Naive thymus-derived CD4-positive, alpha-beta T cell (primary cell): ENCODE measurements at regions not wholly inside any gene's neighbourhood (a gene's known extent, or its start where the extent isn't known, plus 50 kb on each side); places are given as distances from the start of the nearest gene placed in this dataset.
"Not testable (repeated sequence)": the region's sequence is repeated elsewhere in the genome, so short reads cannot be mapped to it uniquely, and the experiment has no call there.

ENCODE experiments used
- ATAC-seq: fragments of 150-1000 bp; cut with Tn5 transposase; 2 replicates; pipeline ENCODE4 v1.10.0; 2021; ENCODE audit warnings: mild to moderate bottlenecking, moderate library complexity
- CTCF ChIA-PET: fragments of 350-600 bp; sonication (Branson Sonifier 250); formaldehyde crosslinking; loops from one replicate; lab custom pipeline; 2021; ENCODE audit warnings: antibody characterized with exemption; lab: Charles Lee
- POLR2A ChIA-PET: fragments of 350-600 bp; sonication (Branson Sonifier 250); formaldehyde crosslinking; loops from one replicate; lab custom pipeline; 2021; ENCODE audit warnings: antibody characterized with exemption, inconsistent platforms; lab: Charles Lee
- DNase-seq, 9 donors: peaks; one replicate each; pipeline versions ENCODE4 v3.0.0 to v3.0.0-alpha.2; 2020 to 2022; ENCODE audit warnings: mixed read lengths in 1 of 9
- H3K27ac ChIP-seq: one replicate; pipeline ENCODE4 v1.7.0; 2013; ENCODE audit warnings: mild to moderate bottlenecking, low read depth, low read length, moderate library complexity
- H3K27me3 ChIP-seq, 2 donors: one replicate each; pipeline ENCODE4 v1.7.0; 2013; ENCODE audit warnings: low read length in 2 of 2, mild to moderate bottlenecking in 2 of 2, moderate library complexity in 2 of 2; ENCODE audit not compliant: control insufficient read depth in 2 of 2, insufficient read depth in 2 of 2
- H3K36me3 ChIP-seq, 3 experiments: 1 replicate in 2 of 3; 2 replicates in 1 of 3; pipeline ENCODE4 v1.7.0; 2013; ENCODE audit warnings: low read length in 3 of 3, mild to moderate bottlenecking in 3 of 3, moderate library complexity in 1 of 3; ENCODE audit not compliant: insufficient read depth in 3 of 3, control insufficient read depth in 2 of 3
- H3K4me1 ChIP-seq, 2 donors: one replicate each; pipeline ENCODE4 v1.7.0; 2013; ENCODE audit warnings: low read length in 2 of 2, mild to moderate bottlenecking in 2 of 2, moderate library complexity in 1 of 2; ENCODE audit not compliant: control insufficient read depth in 2 of 2, insufficient read depth in 2 of 2
- H3K4me3 ChIP-seq: 2 replicates; pipeline ENCODE4 v1.7.0; 2013; ENCODE audit warnings: mild to moderate bottlenecking, low read length
- H3K9me3 ChIP-seq, 3 experiments: 1 replicate in 2 of 3; 2 replicates in 1 of 3; pipeline ENCODE4 v1.7.0; 2013; ENCODE audit warnings: low read length in 3 of 3; ENCODE audit not compliant: control insufficient read depth in 2 of 3
- H3K27ac Mint-ChIP-seq, 9 donors: one replicate each; pipeline ENCODE4 v1.8.0; 2020 to 2022; ENCODE audit warnings: mixed read lengths in 9 of 9, mild to moderate bottlenecking in 8 of 9, moderate library complexity in 5 of 9, inconsistent platforms in 2 of 9
- H3K27me3 Mint-ChIP-seq, 5 donors: one replicate each; pipeline ENCODE4 v1.8.0; 2021 to 2022; ENCODE audit warnings: mixed read lengths in 5 of 5, mild to moderate bottlenecking in 1 of 5
- H3K36me3 Mint-ChIP-seq, 5 donors: one replicate each; pipeline ENCODE4 v1.8.0; 2020 to 2022; ENCODE audit warnings: mixed read lengths in 5 of 5, mild to moderate bottlenecking in 3 of 5, inconsistent platforms in 1 of 5
- H3K4me1 Mint-ChIP-seq, 7 donors: one replicate each; pipeline ENCODE4 v1.8.0; 2020 to 2022; ENCODE audit warnings: mixed read lengths in 7 of 7, mild to moderate bottlenecking in 3 of 7, inconsistent platforms in 1 of 7
- H3K4me3 Mint-ChIP-seq, 10 donors: one replicate each; pipeline ENCODE4 v1.8.0; 2020 to 2022; ENCODE audit warnings: mild to moderate bottlenecking in 10 of 10, mixed read lengths in 10 of 10, moderate library complexity in 6 of 10, inconsistent platforms in 2 of 10
- H3K9me3 Mint-ChIP-seq, 11 donors: one replicate each; pipeline ENCODE4 v1.8.0; 2020 to 2022; ENCODE audit warnings: mixed read lengths in 11 of 11, mild to moderate bottlenecking in 4 of 11, inconsistent platforms in 1 of 11, moderate library complexity in 1 of 11
- intact Hi-C, 2 donors: fragments of 100-400 bp; cut with micrococcal nuclease; formaldehyde crosslinking; loops; one replicate each; pipeline ENCODE4 v1.15.1; 2023

DNA sequence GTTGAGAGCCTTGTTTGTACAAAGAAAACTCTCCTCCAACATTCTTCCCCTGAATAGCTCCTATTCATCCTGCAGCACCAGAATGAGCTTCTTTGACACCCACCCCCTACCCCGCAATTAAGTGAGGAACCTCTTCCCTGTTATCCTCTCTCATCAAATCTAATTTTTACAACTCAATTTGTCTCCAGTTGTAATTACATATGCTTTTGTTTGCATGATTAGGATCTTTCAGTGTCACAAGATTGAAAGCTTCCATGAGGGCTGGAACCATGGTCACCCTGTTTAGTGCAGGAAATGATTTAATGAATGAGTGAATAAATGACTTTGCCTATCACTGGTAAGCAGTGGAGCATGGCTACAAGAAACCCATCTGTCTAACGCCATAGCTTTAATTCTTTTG, 334.6 kb upstream of the KLHL29 start:
- ChIA-PET CTCF (no interaction called here), POLR2A (no interaction called here)
- no peaks in the 10 kb centered on the region for H3K27me3 ChIP-seq
- no peak for ATAC-seq
- intact Hi-C loops = no loop called here
- no peaks in the 10 kb centered on the region for H3K4me1 Mint-ChIP-seq
- H3K4me3 Mint-ChIP-seq = no peak overlapping the region
- no peaks in the 10 kb centered on the region for H3K9me3 ChIP-seq
- DNase-seq = no peak
- H3K4me3 ChIP-seq = no peak overlapping the region
- H3K9me3 Mint-ChIP-seq = peaks cover 0 to 13% (median 3%) of the 10 kb centered on the region in 11 donors
- H3K36me3 ChIP-seq = no peaks in the 10 kb centered on the region
- H3K27me3 Mint-ChIP-seq = peaks cover 0 to 22% (median 6%) of the 10 kb centered on the region in 5 donors
- no peaks in the 10 kb centered on the region for H3K36me3 Mint-ChIP-seq
- H3K27ac Mint-ChIP-seq = no peak overlapping the region
- no peak overlapping the region for H3K27ac ChIP-seq
- no peaks in the 10 kb centered on the region for H3K4me1 ChIP-seq

DNA sequence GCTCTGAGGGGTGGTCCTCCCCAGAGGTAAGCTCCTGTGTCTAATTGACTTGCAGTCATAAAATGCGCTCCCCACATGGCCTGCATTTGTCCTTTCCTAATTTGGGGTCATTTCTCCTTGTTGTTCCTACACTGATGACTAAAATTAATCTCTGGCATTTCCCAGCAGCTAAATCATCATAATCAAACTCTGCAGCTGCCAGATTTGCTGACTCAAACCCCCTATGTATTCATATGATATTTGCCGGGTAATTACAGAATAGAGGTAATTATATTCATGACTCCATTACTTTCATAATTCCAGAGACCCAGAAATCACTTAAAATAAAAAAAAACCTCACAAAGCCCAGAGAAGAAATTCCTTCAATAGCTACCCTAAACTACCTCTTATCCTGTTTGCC, 331.4 kb upstream of the KLHL29 start:
- Mint-ChIP-seq H3K4me1 (no peaks in the 10 kb centered on the region), H3K36me3 (peaks cover 0 to 4% (median 0%) of the 10 kb centered on the region in 5 donors), H3K4me3 (no peak overlapping the region), H3K9me3 (peaks cover 0 to 13% (median 3%) of the 10 kb centered on the region in 11 donors), H3K27ac (no peak overlapping the region), H3K27me3 (peaks cover 0 to 20% (median 9%) of the 10 kb centered on the region in 5 donors)
- CTCF ChIA-PET = no interaction called here
- DNase-seq (no peak), ATAC-seq (no peak)
- Histone ChIP-seq H3K4me1 (no peaks in the 10 kb centered on the region), H3K27me3 (no peaks in the 10 kb centered on the region), H3K4me3 (no peak overlapping the region), H3K36me3 (no peaks in the 10 kb centered on the region), H3K27ac (no peak overlapping the region), H3K9me3 (no peaks in the 10 kb centered on the region)
- intact Hi-C loops = no loop called here
- POLR2A ChIA-PET = no interaction called here

DNA sequence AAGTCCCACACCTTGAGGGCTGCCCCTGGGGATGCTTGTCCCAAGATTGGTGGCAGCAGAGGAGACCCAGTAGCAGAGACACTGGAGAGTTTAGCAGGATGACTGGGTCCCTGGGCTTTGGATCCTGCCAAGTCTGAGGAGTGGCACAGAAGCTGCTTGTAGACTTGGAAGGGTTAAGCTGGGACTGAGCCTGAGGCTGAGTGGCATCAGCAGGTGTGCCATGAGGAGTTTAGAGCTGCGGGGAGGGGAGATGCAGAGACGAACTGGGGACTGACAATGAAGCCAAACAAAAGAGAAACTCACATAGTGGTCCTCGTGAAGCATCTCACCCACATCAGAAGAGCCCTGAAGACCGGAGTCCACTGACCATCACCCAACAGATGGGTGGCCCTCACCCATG, 329.7 kb upstream of the KLHL29 start:
- intact Hi-C loops = no loop called here
- peaks cover 0 to 8% (median 8%) of the 10 kb centered on the region in 5 donors for H3K27me3 Mint-ChIP-seq
- Histone ChIP-seq H3K27me3 (no peaks in the 10 kb centered on the region), H3K36me3 (no peaks in the 10 kb centered on the region), H3K4me1 (no peaks in the 10 kb centered on the region), H3K9me3 (no peaks in the 10 kb centered on the region), H3K4me3 (no peak overlapping the region), H3K27ac (no peak overlapping the region)
- ChIA-PET POLR2A (no interaction called here), CTCF (no interaction called here)
- no peak overlapping the region for H3K4me3 Mint-ChIP-seq
- DNase-seq (no peak), ATAC-seq (no peak)
- no peaks in the 10 kb centered on the region for H3K4me1 Mint-ChIP-seq
- H3K36me3 Mint-ChIP-seq = peaks cover 0 to 4% (median 0%) of the 10 kb centered on the region in 5 donors
- H3K9me3 Mint-ChIP-seq = peaks cover 0 to 8% (median 1%) of the 10 kb centered on the region in 11 donors
- no peak overlapping the region for H3K27ac Mint-ChIP-seq

DNA sequence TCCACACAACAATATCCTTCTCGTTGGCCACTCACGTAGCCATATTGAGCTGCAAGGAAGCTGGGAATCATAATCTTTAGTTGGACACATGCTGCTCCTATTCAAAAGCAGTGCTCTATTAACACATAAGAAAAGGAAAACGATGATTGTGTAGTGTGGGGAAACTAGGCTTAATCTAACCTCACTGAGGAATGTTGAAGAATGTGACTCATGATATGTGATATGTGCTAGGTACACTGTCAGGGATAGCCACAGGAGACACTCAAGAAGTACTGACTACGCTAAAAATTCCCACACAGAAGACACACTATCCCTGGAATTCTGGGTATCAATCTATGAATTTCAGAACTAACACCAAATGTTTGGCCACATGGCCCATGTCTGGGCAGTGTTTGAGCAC, 328.1 kb upstream of the KLHL29 start:
- H3K27ac ChIP-seq, POLR2A ChIA-PET, H3K27ac Mint-ChIP-seq, H3K4me1 Mint-ChIP-seq, H3K36me3 ChIP-seq, H3K36me3 Mint-ChIP-seq, DNase-seq, H3K4me1 ChIP-seq, intact Hi-C loops, H3K27me3 ChIP-seq, H3K4me3 ChIP-seq, H3K9me3 Mint-ChIP-seq, H3K4me3 Mint-ChIP-seq, CTCF ChIA-PET, H3K9me3 ChIP-seq, ATAC-seq: not testable (repeated sequence)
- H3K27me3 Mint-ChIP-seq = peaks cover 0 to 15% (median 4%) of the 10 kb centered on the region in 5 donors

DNA sequence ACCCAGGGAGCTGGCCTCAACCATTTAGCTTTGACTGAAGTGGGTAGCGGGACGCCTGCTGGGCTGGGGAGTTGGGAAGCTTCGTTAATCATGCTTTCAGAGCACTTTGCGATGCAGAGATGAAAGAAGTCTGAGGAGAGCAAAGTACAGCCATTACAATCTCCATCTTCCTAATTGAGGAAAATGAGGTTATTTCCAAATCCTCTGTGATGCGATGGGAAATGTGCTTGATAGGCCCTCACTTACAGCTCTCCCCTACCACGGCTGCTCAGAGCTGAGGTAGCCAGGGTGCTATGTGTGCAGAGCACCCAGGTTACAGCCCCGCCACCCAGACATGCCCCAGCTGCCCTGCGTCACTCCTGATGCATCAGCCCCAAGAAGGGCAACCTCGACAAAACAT, 326.5 kb upstream of the KLHL29 start:
- Mint-ChIP-seq H3K27me3 (peaks cover 0 to 22% (median 7%) of the 10 kb centered on the region in 5 donors), H3K9me3 (peaks cover 0 to 7% (median 0%) of the 10 kb centered on the region in 11 donors), H3K4me1 (no peaks in the 10 kb centered on the region), H3K36me3 (peaks cover 0 to 4% (median 0%) of the 10 kb centered on the region in 5 donors), H3K27ac (no peak overlapping the region), H3K4me3 (no peak overlapping the region)
- CTCF ChIA-PET = no interaction called here
- Histone ChIP-seq H3K27me3 (no peaks in the 10 kb centered on the region), H3K9me3 (no peaks in the 10 kb centered on the region), H3K4me3 (no peak overlapping the region), H3K27ac (no peak overlapping the region), H3K36me3 (no peaks in the 10 kb centered on the region), H3K4me1 (no peaks in the 10 kb centered on the region)
- intact Hi-C loops = no loop called here
- DNase-seq (no peak), ATAC-seq (no peak)
- POLR2A ChIA-PET = no interaction called here

DNA sequence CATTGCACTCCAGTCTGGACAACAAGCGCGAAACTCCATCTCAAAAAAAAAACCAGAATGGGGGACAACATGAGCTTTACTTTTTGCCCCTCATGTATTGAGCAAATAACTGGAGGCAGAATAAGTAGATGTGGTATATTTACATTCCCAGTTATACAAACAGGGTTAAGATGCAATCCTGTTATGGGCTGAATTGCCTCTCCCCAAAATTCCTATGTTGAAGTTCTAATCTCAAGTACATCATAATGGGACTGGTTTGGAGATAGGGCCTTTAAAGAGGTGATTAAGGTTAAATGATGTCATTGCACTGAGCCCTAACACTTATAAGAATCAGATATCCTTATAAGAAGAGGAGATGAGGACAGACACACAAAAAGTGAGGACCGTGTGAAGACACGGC, 319.8 kb upstream of the KLHL29 start:
- Histone ChIP-seq H3K4me1 (no peaks in the 10 kb centered on the region), H3K27me3 (no peaks in the 10 kb centered on the region), H3K36me3 (no peaks in the 10 kb centered on the region), H3K27ac (no peak overlapping the region), H3K4me3 (no peak overlapping the region), H3K9me3 (no peaks in the 10 kb centered on the region)
- Mint-ChIP-seq H3K4me1 (no peaks in the 10 kb centered on the region), H3K27ac (no peak overlapping the region), H3K4me3 (no peak overlapping the region), H3K27me3 (peaks cover 0 to 25% (median 3%) of the 10 kb centered on the region in 5 donors), H3K36me3 (peaks cover 0 to 4% (median 0%) of the 10 kb centered on the region in 5 donors), H3K9me3 (peaks cover 0 to 7% (median 0%) of the 10 kb centered on the region in 11 donors)
- ChIA-PET CTCF (no interaction called here), POLR2A (no interaction called here)
- ATAC-seq (no peak), DNase-seq (no peak)
- intact Hi-C loops = no loop called here

DNA sequence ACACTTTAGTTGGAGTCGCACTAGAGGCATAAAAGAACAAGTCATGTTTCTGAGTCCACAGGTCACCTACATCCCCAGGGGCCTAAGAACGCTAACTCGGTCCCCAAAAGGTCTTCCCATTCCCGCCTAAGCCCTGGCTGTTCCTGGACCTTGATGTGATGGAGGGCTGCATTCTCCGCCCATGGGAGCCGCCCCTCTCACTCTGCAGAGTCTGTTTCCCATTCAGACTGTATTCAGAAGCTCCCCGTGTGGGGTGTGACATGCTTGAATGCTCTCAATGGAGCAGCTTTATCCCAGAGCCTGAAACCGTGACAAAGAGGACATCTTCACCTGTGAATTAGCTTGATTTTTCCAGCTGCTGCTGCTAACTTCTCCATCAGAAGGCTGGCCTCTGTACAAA, 319.0 kb upstream of the KLHL29 start:
- peaks cover 0 to 30% (median 3%) of the 10 kb centered on the region in 5 donors for H3K27me3 Mint-ChIP-seq
- H3K9me3 Mint-ChIP-seq = peaks cover 0 to 7% (median 0%) of the 10 kb centered on the region in 11 donors
- no peak overlapping the region for H3K4me3 Mint-ChIP-seq
- Histone ChIP-seq H3K4me1 (no peaks in the 10 kb centered on the region), H3K36me3 (no peaks in the 10 kb centered on the region), H3K9me3 (no peaks in the 10 kb centered on the region), H3K27ac (no peak overlapping the region), H3K27me3 (no peaks in the 10 kb centered on the region), H3K4me3 (no peak overlapping the region)
- ATAC-seq (no peak), DNase-seq (no peak)
- H3K27ac Mint-ChIP-seq = no peak overlapping the region
- ChIA-PET POLR2A (no interaction called here), CTCF (no interaction called here)
- H3K36me3 Mint-ChIP-seq = peaks cover 0 to 4% (median 0%) of the 10 kb centered on the region in 5 donors
- intact Hi-C loops = no loop called here
- no peaks in the 10 kb centered on the region for H3K4me1 Mint-ChIP-seq
